ENCODE measurements at regions not wholly inside any gene's neighbourhood (a gene's known extent, or its start where the extent isn't known, plus 50 kb on each side); places are given as distances from the start of the nearest gene placed in this dataset.

- no peak for ATAC-seq (ENCODE audit: low read depth)
- CTCF ChIA-PET, result no interaction called here
- H3K14ac ChIP-seq (replicated peaks; ENCODE audit: low read depth, low read length), result no peak overlapping the region
Measured at GRCh38 chr5:144771802-144772201, 601.1 kb downstream of the KCTD16 start.

More at GRCh38 chr5:144771802-144772201, 601.1 kb downstream of the KCTD16 start:
- BruUV-seq (replicated peaks), result no TSS peak
- POLR2A ChIA-PET (ENCODE audit: unreplicated experiment), result no interaction called here
- H4K8ac ChIP-seq (ENCODE audit: low read depth in 2 of 2, low read length in 2 of 2), result no peak overlapping the region
- no peak overlapping the region for H2BK120ac ChIP-seq (ENCODE audit: low read depth, low read length)
- H4K91ac ChIP-seq (ENCODE audit: insufficient read depth, low read depth, low read length), result no peak overlapping the region
- H3K9ac ChIP-seq (ENCODE audit: low read depth, low read length), result no peak overlapping the region
- H2BK20ac ChIP-seq (ENCODE audit: low read depth, low read length), result no peak overlapping the region
- no peaks in the 10 kb centered on the region for H3K9me1 ChIP-seq (ENCODE audit: insufficient read depth, low read length)
- H2AK5ac ChIP-seq (ENCODE audit: low read depth, low read length), result no peak overlapping the region
- H3K23ac ChIP-seq (ENCODE audit: low read depth, low read length), result no peak overlapping the region
- in situ Hi-C loops (cut with MboI; ENCODE audit: low sequenced_read_pairs), result no loop called here
- H4K20me1 ChIP-seq (ENCODE audit: insufficient read depth, low read length), result no peaks in the 10 kb centered on the region
- no peaks in the 10 kb centered on the region for H3K9me3 ChIP-seq (ENCODE audit: control insufficient read depth, insufficient read depth, low read length)
- H3K4me2 ChIP-seq (ENCODE audit: low read depth, low read length), result no peak overlapping the region
- no CpG with 5 or more reads among the region's 2 CpGs for WGBS, 2 experiments (ENCODE audit: extremely low coverage in 2 of 2, insufficient read length in 1 of 2)
- TF ChIP-seq USF2 (IDR thresholded peaks at IDR 0.05; ENCODE audit: low read depth, low read length) (no peak), ELK1 (IDR thresholded peaks at IDR 0.05; ENCODE audit: borderline replicate concordance, low read depth, low read length) (no peak), SMC3 (IDR thresholded peaks at IDR 0.05; ENCODE audit: low read depth, low read length) (no peak), MAZ (IDR thresholded peaks at IDR 0.05; ENCODE audit: borderline replicate concordance, low read depth, low read length) (no peak), NFE2L2 (IDR thresholded peaks at IDR 0.05; ENCODE audit: low read depth, low read length) (no peak), CTCF (conservative IDR thresholded peaks at IDR 0.05; ENCODE audit: low read depth, low read length) (no peak), RFX5 (IDR thresholded peaks at IDR 0.05; ENCODE audit: low read depth, low read length) (no peak), CEBPB (IDR thresholded peaks at IDR 0.05; ENCODE audit: low read depth, low read length) (no peak), FOS (IDR thresholded peaks at IDR 0.05; ENCODE audit: low read depth, low read length) (no peak), RAD21 (IDR thresholded peaks at IDR 0.05; ENCODE audit: low read length) (no peak), RCOR1 (IDR thresholded peaks at IDR 0.05; ENCODE audit: insufficient replicate concordance, low read length) (no peak), MAFK (IDR thresholded peaks at IDR 0.05; ENCODE audit: low read depth, low read length) (no peak), CHD1 (IDR thresholded peaks at IDR 0.05; ENCODE audit: low read depth, low read length) (no peak), BHLHE40 (IDR thresholded peaks at IDR 0.05; ENCODE audit: low read depth, low read length) (no peak), POLR2A (IDR thresholded peaks at IDR 0.05; ENCODE audit: low read depth, low read length) (no peak), MXI1 (IDR thresholded peaks at IDR 0.05; ENCODE audit: borderline replicate concordance, low read depth, low read length) (no peak)
- dilution Hi-C loops (cut with HindIII; ENCODE audit: low sequenced_read_pairs, unreplicated experiment), result no loop called here
- no peak overlapping the region for H3K4me3 ChIP-seq (ENCODE audit: insufficient read depth, low read depth, low read length)
- DNase-seq, result no peak
- no peak overlapping the region for H2BK5ac ChIP-seq (ENCODE audit: low read depth, low read length, poor library complexity, severe bottlenecking)
- H3K27me3 ChIP-seq (ENCODE audit: control insufficient read depth, insufficient read depth, low read length), result no peaks in the 10 kb centered on the region
- no peak overlapping the region for H2BK15ac ChIP-seq (ENCODE audit: low read depth, low read length)
- no peak overlapping the region for H3K18ac ChIP-seq (ENCODE audit: low read depth, low read length)
- intact Hi-C loops (cut with micrococcal nuclease), result no loop called here
- H3K27ac ChIP-seq (ENCODE audit: insufficient read depth, low read length), result no peak overlapping the region
- H3K36me3 ChIP-seq (ENCODE audit: control insufficient read depth, insufficient read depth, low read length), result no peaks in the 10 kb centered on the region
- no peak overlapping the region for H2AFZ ChIP-seq (replicated peaks; ENCODE audit: low read length, poor library complexity)
- no peak overlapping the region for H4K5ac ChIP-seq (ENCODE audit: low read depth, low read length)
- no peaks in the 10 kb centered on the region for H3K4me1 ChIP-seq (ENCODE audit: control insufficient read depth, insufficient read depth, low read length)
- no peak overlapping the region for H2AK9ac ChIP-seq (replicated peaks; ENCODE audit: low read depth, low read length, poor library complexity)
- H3K56ac ChIP-seq (ENCODE audit: extremely low read depth, insufficient read depth, low read length), result no peak overlapping the region
- no peaks in the 10 kb centered on the region for H3K79me1 ChIP-seq (ENCODE audit: low read depth in 1 of 2, low read length in 2 of 2)
- no peak overlapping the region for H3K4ac ChIP-seq (ENCODE audit: low read depth, low read length)

All from IMR-90 (cell line).